HG03432 (cell line): ENCODE measurements at regions not wholly inside any gene's neighbourhood (a gene's known extent, or its start where the extent isn't known, plus 50 kb on each side); places are given as distances from the start of the nearest gene placed in this dataset.
"Not testable (repeated sequence)": the region's sequence is repeated elsewhere in the genome, so short reads cannot be mapped to it uniquely, and the experiment has no call there.

Source experiments
- ATAC-seq: cut with Tn5 transposase; IDR thresholded peaks from one replicate; pipeline ENCODE4 v1.9.1; 2021; ENCODE audit warnings: mild to moderate bottlenecking, moderate library complexity; ENCODE audit not compliant: unreplicated experiment

GRCh38 chr1:9441451-9442133 is 97.7 kb upstream of the SLC25A33 start:
- ATAC-seq: no peak

GRCh38 chr1:9442278-9442846 is 96.9 kb upstream of the SLC25A33 start:
- ATAC-seq: no peak

GRCh38 chr1:9442986-9443385 is 96.3 kb upstream of the SLC25A33 start:
- ATAC-seq: no peak

GRCh38 chr1:9443913-9444445 is 95.3 kb upstream of the SLC25A33 start:
- ATAC-seq: no peak

- no peak for ATAC-seq
These were observed 94.7 kb upstream of the SLC25A33 start for GRCh38 chr1:9444532-9444931.

- ATAC-seq: not testable (repeated sequence)
These were observed 94.2 kb upstream of the SLC25A33 start for GRCh38 chr1:9445081-9445480.

- no peak for ATAC-seq
These were observed 91.9 kb upstream of the SLC25A33 start for GRCh38 chr1:9447215-9447960.

- no peak for ATAC-seq
These were observed 90.8 kb upstream of the SLC25A33 start for GRCh38 chr1:9448132-9449109.

- ATAC-seq: no peak
These were observed 90.1 kb upstream of the SLC25A33 start for GRCh38 chr1:9449110-9449627.

GRCh38 chr1:9449976-9450696 is 89.1 kb upstream of the SLC25A33 start:
- ATAC-seq: no peak

GRCh38 chr1:9451081-9451480 is 88.2 kb upstream of the SLC25A33 start:
- ATAC-seq: no peak

- ATAC-seq: no peak
These were observed 86.6 kb upstream of the SLC25A33 start for GRCh38 chr1:9452516-9453140.

GRCh38 chr1:9453375-9453774 is 85.9 kb upstream of the SLC25A33 start:
- no peak for ATAC-seq

- no peak for ATAC-seq
These were observed 85.4 kb upstream of the SLC25A33 start for GRCh38 chr1:9453779-9454418.

GRCh38 chr1:9454494-9455066 is 84.7 kb upstream of the SLC25A33 start:
- ATAC-seq: no peak

GRCh38 chr1:9455487-9456234 is 83.6 kb upstream of the SLC25A33 start:
- ATAC-seq: no peak

GRCh38 chr1:9456833-9457232 is 82.4 kb upstream of the SLC25A33 start:
- no peak for ATAC-seq
